A549 (cell line): ENCODE measurements at regions not wholly inside any gene's neighbourhood (a gene's known extent, or its start where the extent isn't known, plus 50 kb on each side); places are given as distances from the start of the nearest gene placed in this dataset.

Experiments used
- ATAC-seq, 2 experiments: fragments of 200-7000 bp in 1 of 2; fragments of >200 bp in 1 of 2; cut with Nextera tagmentation in 1 of 2; cut with Tn5 transposase in 1 of 2; 3 replicates each; pipeline versions ENCODE4 v1.8.0 to v1.9.1; 2018 to 2020; ENCODE audit warnings: mild to moderate bottlenecking in 1 of 2, moderate library complexity in 1 of 2
- CTCF ChIA-PET: fragments of 300-600 bp; sonication (Branson Sonifier 250); formaldehyde crosslinking; extraction: SDS; loops from one replicate; lab custom pipeline; 2021; ENCODE audit warnings: antibody characterized with exemption, inconsistent platforms; lab: Yijun Ruan, JAX
- POLR2A ChIA-PET: fragments of 350-600 bp; formaldehyde crosslinking; extraction: SDS; loops from one replicate; lab custom pipeline; 2021; ENCODE audit warnings: antibody characterized with exemption, inconsistent platforms; lab: Yijun Ruan, JAX
- DNase-seq, 2 experiments: peaks; one replicate each; pipeline versions ENCODE4 v3.0.0 to v3.0.0-alpha.2; 2011 to 2016; ENCODE audit warnings: low read depth in 1 of 2, low spot score in 1 of 2
- FAIRE-seq: peaks from 2 replicates; lab custom pipeline; 2011; peaks lifted over from hg19 to GRCh38; lab: Jason Lieb, UNC
- H3K27ac ChIP-seq, 2 experiments: fragments of >200 bp; sonication (Bioruptor Twin); formaldehyde crosslinking; 3 replicates each; pipeline ENCODE4 v1.5.1; 2016 to 2017
- H3K4me1 ChIP-seq: fragments of >200 bp; sonication (Bioruptor Twin); formaldehyde crosslinking; 3 replicates; pipeline ENCODE4 v1.6.1; 2016
- H3K4me2 ChIP-seq: fragments of >200 bp; sonication (Bioruptor Twin); formaldehyde crosslinking; 3 replicates; pipeline ENCODE4 v1.6.1; 2016
- H3K4me3 ChIP-seq: fragments of >200 bp; sonication (Bioruptor Twin); formaldehyde crosslinking; 3 replicates; pipeline ENCODE4 v1.5.1; 2016
- H3K9me3 ChIP-seq: fragments of >200 bp; sonication (Bioruptor Twin); formaldehyde crosslinking; 3 replicates; pipeline ENCODE4 v1.6.1; 2016
- BHLHE40 ChIP-seq: IDR thresholded peaks from 2 replicates; pipeline ENCODE4 v1.6.1; 2012; ENCODE audit warnings: low read depth, low read length, inconsistent platforms
- CBX8 ChIP-seq: fragments of 200-600 bp; sonication (generic); IDR thresholded peaks from 2 replicates; pipeline ENCODE4 v1.6.1; 2016
- CEBPB ChIP-seq, 2 experiments: fragments of >200 bp in 1 of 2; sonication (Bioruptor Twin) in 1 of 2; formaldehyde crosslinking in 1 of 2; IDR thresholded peaks; 2 replicates each; pipeline ENCODE4 v1.6.1; 2012 to 2016
- CHD2 ChIP-seq: fragments of 150-350 bp; IDR thresholded peaks from 2 replicates; pipeline ENCODE4 v1.6.1; 2014; ENCODE audit warnings: low read length; ENCODE audit not compliant: partially characterized antibody
- CHD4 ChIP-seq: fragments of 200-600 bp; sonication (generic); IDR thresholded peaks from 2 replicates; pipeline ENCODE4 v1.6.1; 2016; ENCODE audit warnings: antibody characterized with exemption, mild to moderate bottlenecking, borderline replicate concordance
- ESRRA ChIP-seq: fragments of 150-350 bp; IDR thresholded peaks from 2 replicates; pipeline ENCODE4 v1.6.1; 2014; ENCODE audit warnings: mild to moderate bottlenecking, low read length, borderline replicate concordance
- FOSL2 ChIP-seq, 2 experiments: fragments of 450-650 bp in 1 of 2; fragments of >200 bp in 1 of 2; sonication (Bioruptor Twin) in 1 of 2; formaldehyde crosslinking; IDR thresholded peaks; 2 replicates each; pipeline versions ENCODE4 v1.5.0 to v1.6.1; 2016 to 2020; ENCODE audit warnings: mild to moderate bottlenecking in 1 of 2, moderate library complexity in 1 of 2
- FOXS1 ChIP-seq: fragments of 250-450 bp; sonication (Bioruptor Pico); IDR thresholded peaks from 2 replicates; pipeline ENCODE4 v1.5.0; 2020; ENCODE audit warnings: mild to moderate bottlenecking, moderate library complexity
- GATA3 ChIP-seq: IDR thresholded peaks from 2 replicates; pipeline ENCODE4 v1.6.1; 2012; ENCODE audit warnings: borderline replicate concordance
- HDAC2 ChIP-seq: fragments of 200-600 bp; sonication (generic); IDR thresholded peaks from 2 replicates; pipeline ENCODE4 v1.6.1; 2016
- HES2 ChIP-seq: fragments of >200 bp; sonication (Bioruptor Twin); formaldehyde crosslinking; IDR thresholded peaks from 2 replicates; pipeline ENCODE4 v1.6.1; 2016
- JUN ChIP-seq, 2 experiments: fragments of >200 bp; sonication (Bioruptor Twin); formaldehyde crosslinking; IDR thresholded peaks; 2 replicates in 1 of 2; 3 replicates in 1 of 2; pipeline ENCODE4 v1.6.1; 2016 to 2017
- KDM5A ChIP-seq: fragments of 200-600 bp; sonication (generic); IDR thresholded peaks from 2 replicates; pipeline ENCODE4 v1.6.1; 2016; ENCODE audit warnings: antibody characterized with exemption, mild to moderate bottlenecking
- MAFK ChIP-seq: fragments of 450-650 bp; IDR thresholded peaks from 2 replicates; pipeline ENCODE4 v1.6.1; 2014; ENCODE audit not compliant: partially characterized antibody
- MAZ ChIP-seq: fragments of 150-350 bp; IDR thresholded peaks from 2 replicates; pipeline ENCODE4 v1.6.1; 2014; ENCODE audit warnings: antibody characterized with exemption, low read depth, low read length, borderline replicate concordance
- NFE2L2 ChIP-seq: fragments of 150-350 bp; conservative IDR thresholded peaks from 2 replicates; pipeline ENCODE4 v1.6.1; 2014; ENCODE audit warnings: low read length
- POLR2A ChIP-seq: IDR thresholded peaks from 2 replicates; pipeline ENCODE4 v1.6.1; 2012; ENCODE audit warnings: mild to moderate bottlenecking, low read length
- RARB ChIP-seq: fragments of 250-450 bp; sonication (Bioruptor Pico); IDR thresholded peaks from 2 replicates; pipeline ENCODE4 v1.8.0; 2021; ENCODE audit warnings: mild to moderate bottlenecking, moderate library complexity
- SREBF2 ChIP-seq: fragments of 450-650 bp; IDR thresholded peaks from 2 replicates; pipeline ENCODE4 v1.6.1; 2014; ENCODE audit warnings: mild to moderate bottlenecking, moderate library complexity
- TFCP2L1 ChIP-seq: fragments of 250-450 bp; sonication (Bioruptor Pico); IDR thresholded peaks from 2 replicates; pipeline ENCODE4 v1.5.0; 2021; ENCODE audit warnings: mild to moderate bottlenecking
- WGBS: methylation state at CpG from one replicate; pipeline ENCODE4 v1.1.6; 2017; ENCODE audit errors: missing lambda C conversion rate; 5-methylcytosine and 5-hydroxymethylcytosine counted together
- TF ChIP-seq, protein P1 (sequence below): fragments of 150-350 bp; IDR thresholded peaks from 2 replicates; pipeline ENCODE4 v1.6.1; 2014; ENCODE audit warnings: low read depth, mild to moderate bottlenecking, low read length
- TF ChIP-seq, protein P2 (sequence below): fragments of 250-450 bp; sonication (Bioruptor Pico); IDR thresholded peaks from 2 replicates; pipeline ENCODE4 v1.5.0; 2020; ENCODE audit warnings: low read depth, mild to moderate bottlenecking, moderate library complexity
- TF ChIP-seq, protein P3 (sequence below): IDR thresholded peaks from 2 replicates; pipeline ENCODE4 v1.6.1; 2012
- TF ChIP-seq, protein P4 (sequence below): fragments of 200-600 bp; sonication (generic); IDR thresholded peaks from 2 replicates; pipeline ENCODE4 v1.6.1; 2016; ENCODE audit warnings: antibody characterized with exemption, mild to moderate bottlenecking, moderate library complexity

DNA sequence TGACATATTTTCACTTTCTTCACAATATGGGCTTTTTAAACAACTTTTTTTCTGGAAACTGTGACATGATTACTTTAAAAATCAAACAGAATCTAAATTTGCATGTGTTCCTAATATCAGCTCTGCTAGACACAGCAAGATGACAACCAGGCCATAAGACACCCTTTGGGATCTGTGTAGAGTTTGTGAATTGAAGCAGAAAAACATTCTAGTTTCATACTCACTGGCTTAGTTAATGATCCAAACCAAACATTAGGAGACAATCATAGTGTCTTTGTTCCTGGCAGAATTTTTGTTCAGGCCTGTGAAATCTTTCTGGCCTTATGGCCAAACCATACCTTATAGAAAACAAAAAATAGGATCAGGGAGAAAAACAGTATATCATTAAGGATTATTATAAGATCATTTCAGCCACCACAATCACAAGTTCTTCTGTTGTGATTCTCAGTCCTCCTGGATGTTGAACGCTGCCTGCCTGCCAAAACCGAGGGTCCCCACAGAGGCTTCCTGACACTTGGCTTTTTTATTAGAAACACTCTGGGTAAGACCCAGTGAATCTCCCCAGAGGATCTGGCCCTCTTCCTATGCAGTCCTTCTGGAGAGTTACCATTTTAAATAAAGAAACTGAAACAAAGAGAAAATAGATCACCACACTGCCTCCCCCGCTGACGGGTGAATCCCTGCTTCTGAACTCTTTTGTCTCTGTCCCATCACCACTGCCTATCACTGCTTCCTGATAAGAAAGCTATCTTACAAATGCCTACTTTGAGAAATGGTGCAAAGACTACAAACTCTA lies 79.2 kb upstream of the PPP1R3C start:
- CTCF ChIA-PET, result no interaction called here
- DNase-seq, result no peak
- POLR2A ChIA-PET, result no interaction called here
- WGBS, result 77% methylated on average over 4 of the region's 4 CpGs
- Histone ChIP-seq H3K27ac (no peak overlapping the region), H3K4me3 (no peak overlapping the region), H3K9me3 (no peaks in the 10 kb centered on the region), H3K4me1 (no peaks in the 10 kb centered on the region), H3K4me2 (no peak overlapping the region)
- TF ChIP-seq RARB (CRISPR knock-in tag) (no peak), HES2 (no peak), CHD4 (no peak), MAZ (no peak), BHLHE40 (no peak), KDM5A (no peak), SREBF2 (no peak), MAFK (no peak), FOXS1 (CRISPR knock-in tag) (no peak), HDAC2 (no peak), CHD2 (no peak), ESRRA (no peak)
- TF ChIP-seq, protein P1, sequence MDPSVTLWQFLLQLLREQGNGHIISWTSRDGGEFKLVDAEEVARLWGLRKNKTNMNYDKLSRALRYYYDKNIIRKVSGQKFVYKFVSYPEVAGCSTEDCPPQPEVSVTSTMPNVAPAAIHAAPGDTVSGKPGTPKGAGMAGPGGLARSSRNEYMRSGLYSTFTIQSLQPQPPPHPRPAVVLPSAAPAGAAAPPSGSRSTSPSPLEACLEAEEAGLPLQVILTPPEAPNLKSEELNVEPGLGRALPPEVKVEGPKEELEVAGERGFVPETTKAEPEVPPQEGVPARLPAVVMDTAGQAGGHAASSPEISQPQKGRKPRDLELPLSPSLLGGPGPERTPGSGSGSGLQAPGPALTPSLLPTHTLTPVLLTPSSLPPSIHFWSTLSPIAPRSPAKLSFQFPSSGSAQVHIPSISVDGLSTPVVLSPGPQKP, result no peak
- TF ChIP-seq, protein P2, sequence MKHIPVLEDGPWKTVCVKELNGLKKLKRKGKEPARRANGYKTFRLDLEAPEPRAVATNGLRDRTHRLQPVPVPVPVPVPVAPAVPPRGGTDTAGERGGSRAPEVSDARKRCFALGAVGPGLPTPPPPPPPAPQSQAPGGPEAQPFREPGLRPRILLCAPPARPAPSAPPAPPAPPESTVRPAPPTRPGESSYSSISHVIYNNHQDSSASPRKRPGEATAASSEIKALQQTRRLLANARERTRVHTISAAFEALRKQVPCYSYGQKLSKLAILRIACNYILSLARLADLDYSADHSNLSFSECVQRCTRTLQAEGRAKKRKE (CRISPR knock-in tag), result no peak
- TF ChIP-seq, protein P3, sequence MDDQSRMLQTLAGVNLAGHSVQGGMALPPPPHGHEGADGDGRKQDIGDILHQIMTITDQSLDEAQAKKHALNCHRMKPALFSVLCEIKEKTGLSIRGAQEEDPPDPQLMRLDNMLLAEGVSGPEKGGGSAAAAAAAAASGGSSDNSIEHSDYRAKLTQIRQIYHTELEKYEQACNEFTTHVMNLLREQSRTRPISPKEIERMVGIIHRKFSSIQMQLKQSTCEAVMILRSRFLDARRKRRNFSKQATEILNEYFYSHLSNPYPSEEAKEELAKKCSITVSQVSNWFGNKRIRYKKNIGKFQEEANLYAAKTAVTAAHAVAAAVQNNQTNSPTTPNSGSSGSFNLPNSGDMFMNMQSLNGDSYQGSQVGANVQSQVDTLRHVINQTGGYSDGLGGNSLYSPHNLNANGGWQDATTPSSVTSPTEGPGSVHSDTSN, result no peak
- TF ChIP-seq, protein P4, sequence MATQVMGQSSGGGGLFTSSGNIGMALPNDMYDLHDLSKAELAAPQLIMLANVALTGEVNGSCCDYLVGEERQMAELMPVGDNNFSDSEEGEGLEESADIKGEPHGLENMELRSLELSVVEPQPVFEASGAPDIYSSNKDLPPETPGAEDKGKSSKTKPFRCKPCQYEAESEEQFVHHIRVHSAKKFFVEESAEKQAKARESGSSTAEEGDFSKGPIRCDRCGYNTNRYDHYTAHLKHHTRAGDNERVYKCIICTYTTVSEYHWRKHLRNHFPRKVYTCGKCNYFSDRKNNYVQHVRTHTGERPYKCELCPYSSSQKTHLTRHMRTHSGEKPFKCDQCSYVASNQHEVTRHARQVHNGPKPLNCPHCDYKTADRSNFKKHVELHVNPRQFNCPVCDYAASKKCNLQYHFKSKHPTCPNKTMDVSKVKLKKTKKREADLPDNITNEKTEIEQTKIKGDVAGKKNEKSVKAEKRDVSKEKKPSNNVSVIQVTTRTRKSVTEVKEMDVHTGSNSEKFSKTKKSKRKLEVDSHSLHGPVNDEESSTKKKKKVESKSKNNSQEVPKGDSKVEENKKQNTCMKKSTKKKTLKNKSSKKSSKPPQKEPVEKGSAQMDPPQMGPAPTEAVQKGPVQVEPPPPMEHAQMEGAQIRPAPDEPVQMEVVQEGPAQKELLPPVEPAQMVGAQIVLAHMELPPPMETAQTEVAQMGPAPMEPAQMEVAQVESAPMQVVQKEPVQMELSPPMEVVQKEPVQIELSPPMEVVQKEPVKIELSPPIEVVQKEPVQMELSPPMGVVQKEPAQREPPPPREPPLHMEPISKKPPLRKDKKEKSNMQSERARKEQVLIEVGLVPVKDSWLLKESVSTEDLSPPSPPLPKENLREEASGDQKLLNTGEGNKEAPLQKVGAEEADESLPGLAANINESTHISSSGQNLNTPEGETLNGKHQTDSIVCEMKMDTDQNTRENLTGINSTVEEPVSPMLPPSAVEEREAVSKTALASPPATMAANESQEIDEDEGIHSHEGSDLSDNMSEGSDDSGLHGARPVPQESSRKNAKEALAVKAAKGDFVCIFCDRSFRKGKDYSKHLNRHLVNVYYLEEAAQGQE, result no peak
- ATAC-seq, result no peak
- no peak for FAIRE-seq

DNA sequence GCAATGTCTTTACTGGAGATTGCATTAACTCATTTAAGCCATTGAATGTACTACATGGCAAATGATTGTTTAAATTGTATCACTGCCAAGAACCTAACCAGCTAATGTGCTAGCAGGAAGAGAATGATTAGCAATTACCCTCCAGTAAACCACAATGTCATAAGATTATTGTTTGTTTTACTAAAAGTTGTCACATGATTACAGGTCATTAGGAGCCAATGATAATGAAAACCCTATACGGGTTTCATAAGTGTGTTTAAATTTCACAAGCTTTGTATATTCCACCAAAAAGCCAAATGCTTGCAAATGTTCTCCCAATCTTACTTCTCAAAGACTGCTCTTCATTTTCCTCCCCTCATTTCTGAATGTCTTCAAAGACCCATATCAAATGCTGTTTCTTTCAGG lies 76.5 kb upstream of the PPP1R3C start:
- ATAC-seq, result no peak

More for the DNA sequence above, 76.5 kb upstream of the PPP1R3C start:
- H3K4me3 ChIP-seq, result no peak overlapping the region
- no peaks in the 10 kb centered on the region for H3K9me3 ChIP-seq
- ChIA-PET CTCF (no interaction called here), POLR2A (no interaction called here)
- no peaks in the 10 kb centered on the region for H3K4me1 ChIP-seq
- 73% methylated on average over 1 of the region's 1 CpG for WGBS
- H3K27ac ChIP-seq, result no peak overlapping the region
- H3K4me2 ChIP-seq, result no peak overlapping the region
- TF ChIP-seq MAZ (no peak), CBX8 (no peak), NFE2L2 (no peak), POLR2A (no peak), GATA3 (no peak), JUN (IDR thresholded peaks at IDR 0.05) (no peak), FOXS1 (CRISPR knock-in tag) (no peak), TFCP2L1 (no peak), CEBPB (IDR thresholded peaks at IDR 0.05) (no peak), FOSL2 (IDR thresholded peaks at IDR 0.05) (no peak), FOSL2 (CRISPR knock-in tag; IDR thresholded peaks at IDR 0.05) (no peak), BHLHE40 (no peak)
- FAIRE-seq (peak; percentile 78), DNase-seq (no peak)
